Neural cell (in vitro differentiated cells): ENCODE measurements at regions not wholly inside any gene's neighbourhood (a gene's known extent, or its start where the extent isn't known, plus 50 kb on each side); places are given as distances from the start of the nearest gene placed in this dataset.

ENCODE experiments used
- H2AFZ ChIP-seq: fragments of 200-600, 300-800 bp; sonication (generic), shearing (Covaris generic); 2 replicates; pipeline ENCODE4 v1.6.0; 2014; ENCODE audit warnings: low read depth, mild to moderate bottlenecking, antibody characterized with exemption, low read length, moderate library complexity
- H3F3A ChIP-seq: fragments of 200-600 bp; shearing (Covaris generic); 2 replicates; pipeline ENCODE4 v1.6.1; 2016; ENCODE audit warnings: mild to moderate bottlenecking, moderate library complexity, mixed read lengths, antibody characterized with exemption, low read length; ENCODE audit not compliant: insufficient read depth, poor library complexity, severe bottlenecking
- H3K27ac ChIP-seq: fragments of 200-600, 300-800 bp; sonication (generic), shearing (Covaris generic); 2 replicates; pipeline ENCODE4 v1.5.1; 2014; ENCODE audit warnings: mild to moderate bottlenecking, low read length, moderate library complexity
- H3K27me3 ChIP-seq: fragments of 300-800, 200-600 bp; sonication (generic), shearing (Covaris generic); 2 replicates; pipeline ENCODE4 v1.6.0; 2014; ENCODE audit warnings: mild to moderate bottlenecking, low read depth, low read length, moderate library complexity; ENCODE audit not compliant: insufficient read depth
- H3K36me3 ChIP-seq: fragments of 300-800, 200-600 bp; sonication (generic), shearing (Covaris generic); 2 replicates; pipeline ENCODE4 v1.5.1; 2014; ENCODE audit warnings: mild to moderate bottlenecking, antibody characterized with exemption, low read length, moderate library complexity; ENCODE audit not compliant: insufficient read depth
- H3K4me2 ChIP-seq: fragments of 300-800, 200-600 bp; sonication (generic), shearing (Covaris generic); 2 replicates; pipeline ENCODE4 v1.6.0; 2014; ENCODE audit warnings: mild to moderate bottlenecking, low read length
- H3K4me3 ChIP-seq: fragments of 300-800, 200-600 bp; sonication (generic), shearing (Covaris generic); 2 replicates; pipeline ENCODE4 v1.5.1; 2014; ENCODE audit warnings: mild to moderate bottlenecking, low read length, moderate library complexity
- H3K79me2 ChIP-seq: fragments of 200-600 bp; shearing (Covaris generic); replicated peaks from 2 replicates; pipeline ENCODE4 v1.6.0; 2014; ENCODE audit warnings: mild to moderate bottlenecking, low read length, moderate library complexity; ENCODE audit not compliant: insufficient read depth
- H3K9ac ChIP-seq: fragments of 300-800, 200-600 bp; sonication (generic), shearing (Covaris generic); 2 replicates; pipeline ENCODE4 v1.6.1; 2016; ENCODE audit warnings: mild to moderate bottlenecking, low read length, mixed read lengths
- H3K9me2 ChIP-seq: fragments of 200-600 bp; shearing (Covaris generic); 2 replicates; pipeline ENCODE4 v1.6.1; 2016; ENCODE audit warnings: mild to moderate bottlenecking, low read length, mixed read lengths; ENCODE audit not compliant: insufficient read depth
- H3K9me3 ChIP-seq: fragments of 200-600, 300-800 bp; sonication (generic), shearing (Covaris generic); 2 replicates; pipeline ENCODE4 v1.6.1; 2016; ENCODE audit warnings: mild to moderate bottlenecking, mixed run types, low read length, moderate library complexity, mixed read lengths
- H4K20me1 ChIP-seq: fragments of 200-600 bp; shearing (Covaris generic); 2 replicates; pipeline ENCODE4 v1.6.1; 2016; ENCODE audit warnings: mild to moderate bottlenecking, mixed run types; ENCODE audit not compliant: insufficient read depth
- EP300 ChIP-seq: fragments of 450-650 bp; conservative IDR thresholded peaks from 2 replicates; pipeline ENCODE4 v1.6.1; 2014; ENCODE audit warnings: antibody characterized with exemption, mild to moderate bottlenecking, moderate library complexity; ENCODE audit not compliant: poor library complexity, severe bottlenecking
- EZH2 ChIP-seq: fragments of 200-600, 300-800 bp; shearing (Covaris generic), sonication (generic); IDR thresholded peaks from 2 replicates; pipeline ENCODE4 v1.6.1; 2014; ENCODE audit warnings: antibody characterized with exemption, low read length, borderline replicate concordance, mild to moderate bottlenecking; ENCODE audit not compliant: insufficient read depth, poor library complexity, severe bottlenecking
- MXI1 ChIP-seq: fragments of 450-650 bp; conservative IDR thresholded peaks from 2 replicates; pipeline ENCODE4 v1.6.1; 2014; ENCODE audit warnings: antibody characterized with exemption, mild to moderate bottlenecking; ENCODE audit not compliant: poor library complexity, severe bottlenecking
- POLR2AphosphoS5 ChIP-seq: IDR thresholded peaks from 2 replicates; pipeline ENCODE4 v1.6.1; 2012
- RAD21 ChIP-seq: fragments of 450-650 bp; conservative IDR thresholded peaks from 2 replicates; pipeline ENCODE4 v1.6.1; 2014; ENCODE audit warnings: antibody characterized with exemption, mild to moderate bottlenecking, moderate library complexity
- SMC3 ChIP-seq: fragments of 450-650 bp; conservative IDR thresholded peaks from 2 replicates; pipeline ENCODE4 v1.6.1; 2014; ENCODE audit warnings: antibody characterized with exemption, mild to moderate bottlenecking, moderate library complexity; ENCODE audit not compliant: poor library complexity
- TAF1 ChIP-seq: IDR thresholded peaks from 2 replicates; pipeline ENCODE4 v1.6.1; 2012; ENCODE audit warnings: low read depth
- TF ChIP-seq, protein P1 (sequence below): IDR thresholded peaks from 2 replicates; pipeline ENCODE4 v1.6.1; 2012; ENCODE audit warnings: borderline replicate concordance
- TF ChIP-seq, protein P2 (sequence below): fragments of 450-650 bp; IDR thresholded peaks from 2 replicates; pipeline ENCODE4 v1.5.1; 2014; ENCODE audit warnings: antibody characterized with exemption, mild to moderate bottlenecking, moderate library complexity; ENCODE audit not compliant: poor library complexity, severe bottlenecking

DNA sequence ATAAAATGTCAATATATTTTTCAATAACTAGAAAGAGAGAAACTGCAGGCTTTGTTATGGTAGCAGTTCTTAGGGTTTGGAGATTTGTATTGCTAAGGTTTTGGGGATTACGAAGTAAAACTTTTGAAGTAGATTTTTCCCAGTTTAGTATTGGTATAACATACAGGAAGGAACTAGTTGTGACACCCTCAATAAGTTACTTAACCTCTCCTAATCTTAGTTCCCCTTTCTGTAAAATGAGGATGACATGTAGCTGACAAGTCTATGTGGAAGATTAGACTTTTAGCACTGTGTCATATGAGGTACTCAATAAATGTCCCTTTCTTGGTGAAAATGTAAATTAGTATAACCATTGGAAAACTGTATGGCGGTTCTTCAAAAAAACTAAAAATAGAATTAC, 73.4 kb upstream of the ATG10 start:
- H3F3A ChIP-seq, result no peaks in the 10 kb centered on the region
- no peak overlapping the region for H3K4me2 ChIP-seq
- no peaks in the 10 kb centered on the region for H3K27me3 ChIP-seq
- no peak overlapping the region for H3K27ac ChIP-seq
- H3K9me2 ChIP-seq, result no peaks in the 10 kb centered on the region
- H3K36me3 ChIP-seq, result no peaks in the 10 kb centered on the region
- TF ChIP-seq EZH2 (no peak), SMC3 (no peak), EP300 (no peak), RAD21 (no peak), POLR2AphosphoS5 (no peak), TAF1 (no peak), MXI1 (no peak)
- TF ChIP-seq, protein P1, sequence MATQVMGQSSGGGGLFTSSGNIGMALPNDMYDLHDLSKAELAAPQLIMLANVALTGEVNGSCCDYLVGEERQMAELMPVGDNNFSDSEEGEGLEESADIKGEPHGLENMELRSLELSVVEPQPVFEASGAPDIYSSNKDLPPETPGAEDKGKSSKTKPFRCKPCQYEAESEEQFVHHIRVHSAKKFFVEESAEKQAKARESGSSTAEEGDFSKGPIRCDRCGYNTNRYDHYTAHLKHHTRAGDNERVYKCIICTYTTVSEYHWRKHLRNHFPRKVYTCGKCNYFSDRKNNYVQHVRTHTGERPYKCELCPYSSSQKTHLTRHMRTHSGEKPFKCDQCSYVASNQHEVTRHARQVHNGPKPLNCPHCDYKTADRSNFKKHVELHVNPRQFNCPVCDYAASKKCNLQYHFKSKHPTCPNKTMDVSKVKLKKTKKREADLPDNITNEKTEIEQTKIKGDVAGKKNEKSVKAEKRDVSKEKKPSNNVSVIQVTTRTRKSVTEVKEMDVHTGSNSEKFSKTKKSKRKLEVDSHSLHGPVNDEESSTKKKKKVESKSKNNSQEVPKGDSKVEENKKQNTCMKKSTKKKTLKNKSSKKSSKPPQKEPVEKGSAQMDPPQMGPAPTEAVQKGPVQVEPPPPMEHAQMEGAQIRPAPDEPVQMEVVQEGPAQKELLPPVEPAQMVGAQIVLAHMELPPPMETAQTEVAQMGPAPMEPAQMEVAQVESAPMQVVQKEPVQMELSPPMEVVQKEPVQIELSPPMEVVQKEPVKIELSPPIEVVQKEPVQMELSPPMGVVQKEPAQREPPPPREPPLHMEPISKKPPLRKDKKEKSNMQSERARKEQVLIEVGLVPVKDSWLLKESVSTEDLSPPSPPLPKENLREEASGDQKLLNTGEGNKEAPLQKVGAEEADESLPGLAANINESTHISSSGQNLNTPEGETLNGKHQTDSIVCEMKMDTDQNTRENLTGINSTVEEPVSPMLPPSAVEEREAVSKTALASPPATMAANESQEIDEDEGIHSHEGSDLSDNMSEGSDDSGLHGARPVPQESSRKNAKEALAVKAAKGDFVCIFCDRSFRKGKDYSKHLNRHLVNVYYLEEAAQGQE, result no peak
- TF ChIP-seq, protein P2, sequence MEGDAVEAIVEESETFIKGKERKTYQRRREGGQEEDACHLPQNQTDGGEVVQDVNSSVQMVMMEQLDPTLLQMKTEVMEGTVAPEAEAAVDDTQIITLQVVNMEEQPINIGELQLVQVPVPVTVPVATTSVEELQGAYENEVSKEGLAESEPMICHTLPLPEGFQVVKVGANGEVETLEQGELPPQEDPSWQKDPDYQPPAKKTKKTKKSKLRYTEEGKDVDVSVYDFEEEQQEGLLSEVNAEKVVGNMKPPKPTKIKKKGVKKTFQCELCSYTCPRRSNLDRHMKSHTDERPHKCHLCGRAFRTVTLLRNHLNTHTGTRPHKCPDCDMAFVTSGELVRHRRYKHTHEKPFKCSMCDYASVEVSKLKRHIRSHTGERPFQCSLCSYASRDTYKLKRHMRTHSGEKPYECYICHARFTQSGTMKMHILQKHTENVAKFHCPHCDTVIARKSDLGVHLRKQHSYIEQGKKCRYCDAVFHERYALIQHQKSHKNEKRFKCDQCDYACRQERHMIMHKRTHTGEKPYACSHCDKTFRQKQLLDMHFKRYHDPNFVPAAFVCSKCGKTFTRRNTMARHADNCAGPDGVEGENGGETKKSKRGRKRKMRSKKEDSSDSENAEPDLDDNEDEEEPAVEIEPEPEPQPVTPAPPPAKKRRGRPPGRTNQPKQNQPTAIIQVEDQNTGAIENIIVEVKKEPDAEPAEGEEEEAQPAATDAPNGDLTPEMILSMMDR, result no peak
- H3K9ac ChIP-seq, result no peak overlapping the region
- H3K4me3 ChIP-seq, result no peak overlapping the region
- H3K9me3 ChIP-seq, result no peaks in the 10 kb centered on the region
- H4K20me1 ChIP-seq, result no peaks in the 10 kb centered on the region
- no peak overlapping the region for H2AFZ ChIP-seq
- H3K79me2 ChIP-seq, result no peaks in the 10 kb centered on the region

DNA sequence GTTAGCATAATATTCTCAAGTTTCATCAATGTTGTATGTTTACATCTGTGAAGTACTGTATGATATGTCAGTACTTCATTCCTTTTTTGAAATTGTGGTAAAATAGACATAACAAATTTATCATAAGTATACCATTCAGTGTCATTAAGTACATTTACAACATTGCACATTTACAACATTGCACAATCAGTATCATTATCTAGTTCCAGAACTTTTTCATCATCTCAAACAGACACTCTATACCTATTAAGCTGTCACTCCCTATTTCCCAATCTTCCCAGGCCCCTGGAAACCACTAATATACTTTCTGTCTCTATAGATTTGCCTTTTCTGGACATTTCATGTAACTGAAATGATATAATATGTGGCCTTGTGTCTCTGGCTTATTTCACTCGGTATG, 75.1 kb upstream of the ATG10 start:
- Histone ChIP-seq H3K36me3 (no peaks in the 10 kb centered on the region), H4K20me1 (no peaks in the 10 kb centered on the region), H3K9me2 (no peaks in the 10 kb centered on the region), H3K4me3 (no peak overlapping the region), H2AFZ (no peak overlapping the region), H3K27me3 (no peaks in the 10 kb centered on the region), H3F3A (no peaks in the 10 kb centered on the region), H3K9me3 (no peaks in the 10 kb centered on the region), H3K9ac (no peak overlapping the region), H3K27ac (no peak overlapping the region), H3K4me2 (no peak overlapping the region), H3K79me2 (no peaks in the 10 kb centered on the region)
- TF ChIP-seq MXI1 (no peak), TAF1 (no peak), EZH2 (no peak), SMC3 (no peak), RAD21 (no peak), EP300 (no peak), POLR2AphosphoS5 (no peak)
- TF ChIP-seq, protein P1, result no peak
- TF ChIP-seq, protein P2, result no peak
